ENCODE measurements at regions not wholly inside any gene's neighbourhood (a gene's known extent, or its start where the extent isn't known, plus 50 kb on each side); places are given as distances from the start of the nearest gene placed in this dataset.

GRCh38 chr6:153938876-153939275 is 100.2 kb upstream of the OPRM1 start:
- H3K9ac ChIP-seq (ENCODE audit: insufficient read length), result no peak overlapping the region
- H3K36me3 ChIP-seq (ENCODE audit: insufficient read depth, low read length), result no peaks in the 10 kb centered on the region
- TF ChIP-seq FOXP2 (optimal IDR thresholded peaks at IDR 0.05; ENCODE audit: control extremely low read depth, extremely low read length, insufficient read depth) (no peak), POLR2AphosphoS5 (IDR thresholded peaks at IDR 0.05; ENCODE audit: borderline replicate concordance, low read depth, low read length) (no peak), EZH2 (IDR thresholded peaks at IDR 0.05) (no peak)
- H3K9me3 ChIP-seq (ENCODE audit: low read depth, low read length), result no peaks in the 10 kb centered on the region
- no peak overlapping the region for H3K4me3 ChIP-seq
- H3K27ac ChIP-seq, result no peak overlapping the region
- DNase-seq (ENCODE audit: low read depth, low spot score), result no peak

DNA sequence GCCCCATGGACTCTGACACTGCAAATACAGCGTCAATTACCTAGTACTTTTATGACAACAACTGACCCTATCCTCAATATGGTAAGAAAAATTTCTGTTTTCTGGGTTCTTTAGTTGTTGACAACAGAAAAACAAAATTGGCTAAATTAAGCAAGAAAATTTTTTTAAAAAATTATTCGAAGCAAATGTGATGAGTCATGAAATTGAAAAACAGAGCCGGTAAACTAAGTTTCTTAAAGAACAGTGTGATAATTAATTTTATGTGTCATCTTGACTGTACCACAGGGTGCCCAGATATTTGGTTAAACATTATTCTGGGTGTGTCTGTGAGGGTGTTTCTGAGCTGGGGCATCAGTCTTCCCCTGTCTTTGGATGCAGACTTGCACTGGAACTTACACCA is 107.6 kb upstream of the OPRM1 start:
- H3K4me3 ChIP-seq, result no peak overlapping the region
- no peaks in the 10 kb centered on the region for H3K36me3 ChIP-seq (ENCODE audit: insufficient read depth, low read length)
- H3K9me3 ChIP-seq (ENCODE audit: low read depth, low read length), result no peaks in the 10 kb centered on the region
- H3K27ac ChIP-seq, result no peak overlapping the region
- no peak for DNase-seq (ENCODE audit: low read depth, low spot score)
- no peak overlapping the region for H3K9ac ChIP-seq (ENCODE audit: insufficient read length)
- TF ChIP-seq FOXP2 (optimal IDR thresholded peaks at IDR 0.05; ENCODE audit: control extremely low read depth, extremely low read length, insufficient read depth) (no peak), POLR2AphosphoS5 (IDR thresholded peaks at IDR 0.05; ENCODE audit: borderline replicate concordance, low read depth, low read length) (no peak), EZH2 (IDR thresholded peaks at IDR 0.05) (no peak)

- Histone ChIP-seq H3K4me3 (no peak overlapping the region), H3K9ac (ENCODE audit: insufficient read length) (no peak overlapping the region), H3K9me3 (ENCODE audit: low read depth, low read length) (no peaks in the 10 kb centered on the region), H3K27ac (no peak overlapping the region), H3K36me3 (ENCODE audit: insufficient read depth, low read length) (no peaks in the 10 kb centered on the region)
- TF ChIP-seq FOXP2 (optimal IDR thresholded peaks at IDR 0.05; ENCODE audit: control extremely low read depth, extremely low read length, insufficient read depth) (no peak), POLR2AphosphoS5 (IDR thresholded peaks at IDR 0.05; ENCODE audit: borderline replicate concordance, low read depth, low read length) (no peak), EZH2 (IDR thresholded peaks at IDR 0.05) (no peak)
- no peak for DNase-seq (ENCODE audit: low read depth, low spot score)
Observed at GRCh38 chr6:153927867-153928266, 111.2 kb upstream of the OPRM1 start.

DNA sequence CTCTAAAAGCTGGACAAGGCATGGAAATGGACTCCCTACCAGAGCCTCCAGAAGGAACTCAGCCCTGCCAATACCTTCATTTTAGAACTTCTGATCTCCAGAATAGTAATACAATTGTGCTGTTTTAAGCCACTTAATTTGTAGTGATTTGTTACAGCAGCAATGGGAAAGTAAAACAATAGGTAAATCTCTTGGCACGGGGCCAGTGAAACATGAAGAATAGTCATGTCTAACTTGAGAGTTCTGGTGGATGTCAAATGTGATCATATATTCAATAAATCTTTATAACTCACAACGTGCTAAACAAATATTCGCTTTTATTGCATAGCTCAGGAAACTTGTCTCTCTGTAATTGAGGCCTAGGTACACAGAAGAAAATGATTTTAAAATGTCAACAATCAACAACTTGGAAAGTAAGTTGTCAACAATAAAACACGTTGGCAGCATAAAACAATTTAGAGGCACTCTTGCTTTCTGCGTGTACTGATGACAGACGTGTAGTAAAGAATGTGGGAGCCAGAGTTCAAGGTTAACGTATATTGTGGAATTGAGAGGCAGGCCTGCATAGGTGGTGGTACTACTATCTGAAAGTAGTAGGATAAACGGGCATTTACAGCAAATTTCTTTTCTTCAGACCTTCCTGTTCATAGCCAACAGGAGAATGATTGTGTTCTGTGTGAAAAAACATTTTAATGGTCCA is 140.5 kb upstream of the OPRM1 start:
- no peak for TF ChIP-seq EZH2 (IDR thresholded peaks at IDR 0.05)
- TF ChIP-seq FOXP2 (optimal IDR thresholded peaks at IDR 0.05; ENCODE audit: control extremely low read depth, extremely low read length, insufficient read depth), result no peak
- no peak for TF ChIP-seq POLR2AphosphoS5 (IDR thresholded peaks at IDR 0.05; ENCODE audit: borderline replicate concordance, low read depth, low read length)
- H3K4me3 ChIP-seq, result no peak overlapping the region

GRCh38 chr6:153882411-153882810 is 156.6 kb upstream of the OPRM1 start:
- Histone ChIP-seq H3K27ac (no peak overlapping the region), H3K4me3 (no peak overlapping the region), H3K9me3 (ENCODE audit: low read depth, low read length) (no peaks in the 10 kb centered on the region; the same call in 1 of the 2 replicates), H3K36me3 (ENCODE audit: insufficient read depth, low read length) (no peaks in the 10 kb centered on the region), H3K9ac (ENCODE audit: insufficient read length) (no peak overlapping the region)
- no peak for TF ChIP-seq FOXP2 (optimal IDR thresholded peaks at IDR 0.05; ENCODE audit: control extremely low read depth, extremely low read length, insufficient read depth)
- no peak for TF ChIP-seq EZH2 (IDR thresholded peaks at IDR 0.05)
- TF ChIP-seq POLR2AphosphoS5 (IDR thresholded peaks at IDR 0.05; ENCODE audit: borderline replicate concordance, low read depth, low read length), result no peak
- DNase-seq (ENCODE audit: low read depth, low spot score), result no peak

More for the DNA sequence above, 140.5 kb upstream of the OPRM1 start:
- DNase-seq (ENCODE audit: low read depth, low spot score), result no peak
- Histone ChIP-seq H3K9me3 (ENCODE audit: low read depth, low read length) (no peaks in the 10 kb centered on the region), H3K27ac (no peak overlapping the region), H3K9ac (ENCODE audit: insufficient read length) (no peak overlapping the region), H3K36me3 (ENCODE audit: insufficient read depth, low read length) (no peaks in the 10 kb centered on the region)

- Histone ChIP-seq H3K36me3 (ENCODE audit: insufficient read depth, low read length) (no peaks in the 10 kb centered on the region), H3K9ac (ENCODE audit: insufficient read length) (no peak overlapping the region), H3K9me3 (ENCODE audit: low read depth, low read length) (no peaks in the 10 kb centered on the region), H3K27ac (no peak overlapping the region), H3K4me3 (no peak overlapping the region)
- DNase-seq (ENCODE audit: low read depth, low spot score), result peak; percentile 8
- no peak for TF ChIP-seq FOXP2 (optimal IDR thresholded peaks at IDR 0.05; ENCODE audit: control extremely low read depth, extremely low read length, insufficient read depth)
- TF ChIP-seq POLR2AphosphoS5 (IDR thresholded peaks at IDR 0.05; ENCODE audit: borderline replicate concordance, low read depth, low read length), result no peak
- TF ChIP-seq EZH2 (IDR thresholded peaks at IDR 0.05), result no peak
Observed at GRCh38 chr6:153873541-153873940, 165.5 kb upstream of the OPRM1 start.

DNA sequence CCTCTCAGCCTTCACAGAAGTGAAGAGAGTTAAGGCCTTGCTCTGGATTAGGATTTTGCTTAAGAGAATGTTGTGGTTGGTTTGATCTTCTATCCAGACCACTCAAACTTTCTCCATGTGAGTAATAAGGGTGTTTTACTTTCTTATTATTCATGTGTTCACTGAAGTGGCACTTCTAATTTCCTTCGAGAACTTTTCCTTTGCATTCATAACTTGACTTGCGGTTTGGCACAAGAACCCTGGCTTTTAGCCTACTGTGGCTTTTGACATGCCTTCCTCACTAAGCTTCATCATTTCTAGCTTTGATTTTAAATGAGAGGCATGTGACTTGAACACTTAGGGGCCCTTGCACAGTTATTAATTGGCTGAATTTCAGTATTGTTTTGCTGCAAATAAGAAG is 166.1 kb upstream of the OPRM1 start:
- H3K36me3 ChIP-seq (ENCODE audit: insufficient read depth, low read length), result no peaks in the 10 kb centered on the region
- H3K27ac ChIP-seq, result no peak overlapping the region
- TF ChIP-seq FOXP2 (optimal IDR thresholded peaks at IDR 0.05; ENCODE audit: control extremely low read depth, extremely low read length, insufficient read depth) (no peak), EZH2 (IDR thresholded peaks at IDR 0.05) (no peak), POLR2AphosphoS5 (IDR thresholded peaks at IDR 0.05; ENCODE audit: borderline replicate concordance, low read depth, low read length) (no peak)
- H3K4me3 ChIP-seq, result peak overlapping the region; percentile 26; the same call in 1 of the 2 replicates
- no peaks in the 10 kb centered on the region for H3K9me3 ChIP-seq (ENCODE audit: low read depth, low read length)
- no peak overlapping the region for H3K9ac ChIP-seq (ENCODE audit: insufficient read length)
- DNase-seq (ENCODE audit: low read depth, low spot score), result peak; percentile 88

GRCh38 chr6:153862927-153863326 is 176.1 kb upstream of the OPRM1 start:
- Histone ChIP-seq H3K9ac (ENCODE audit: insufficient read length) (no peak overlapping the region), H3K27ac (no peak overlapping the region), H3K9me3 (ENCODE audit: low read depth, low read length) (no peaks in the 10 kb centered on the region), H3K36me3 (ENCODE audit: insufficient read depth, low read length) (no peaks in the 10 kb centered on the region), H3K4me3 (no peak overlapping the region)
- DNase-seq (ENCODE audit: low read depth, low spot score), result no peak
- TF ChIP-seq FOXP2 (optimal IDR thresholded peaks at IDR 0.05; ENCODE audit: control extremely low read depth, extremely low read length, insufficient read depth) (no peak), EZH2 (IDR thresholded peaks at IDR 0.05) (no peak), POLR2AphosphoS5 (IDR thresholded peaks at IDR 0.05; ENCODE audit: borderline replicate concordance, low read depth, low read length) (no peak)

- no peak for TF ChIP-seq POLR2AphosphoS5 (IDR thresholded peaks at IDR 0.05; ENCODE audit: borderline replicate concordance, low read depth, low read length)
- no peak for TF ChIP-seq FOXP2 (optimal IDR thresholded peaks at IDR 0.05; ENCODE audit: control extremely low read depth, extremely low read length, insufficient read depth)
- TF ChIP-seq EZH2 (IDR thresholded peaks at IDR 0.05), result no peak
Observed at GRCh38 chr6:153862139-153862538, 176.9 kb upstream of the OPRM1 start.

More at GRCh38 chr6:153862139-153862538, 176.9 kb upstream of the OPRM1 start:
- Histone ChIP-seq H3K9me3 (ENCODE audit: low read depth, low read length) (no peaks in the 10 kb centered on the region), H3K4me3 (no peak overlapping the region), H3K27ac (no peak overlapping the region), H3K36me3 (ENCODE audit: insufficient read depth, low read length) (no peaks in the 10 kb centered on the region), H3K9ac (ENCODE audit: insufficient read length) (no peak overlapping the region)
- DNase-seq (ENCODE audit: low read depth, low spot score), result no peak

Measured in SK-N-MC (cell line).